H1 (cell line): ENCODE measurements at regions not wholly inside any gene's neighbourhood (a gene's known extent, or its start where the extent isn't known, plus 50 kb on each side); places are given as distances from the start of the nearest gene placed in this dataset.

ENCODE experiments used
- CTCF ChIA-PET: fragments of 300-600 bp; sonication (Branson Sonifier 250); formaldehyde crosslinking; loops from one replicate; lab custom pipeline; 2021; ENCODE audit not compliant: partially characterized antibody; lab: Charles Lee
- POLR2A ChIA-PET: fragments of 300-600 bp; sonication (Branson Sonifier 250); formaldehyde crosslinking; loops from one replicate; lab custom pipeline; 2021; ENCODE audit warnings: inconsistent platforms; ENCODE audit not compliant: partially characterized antibody; lab: Charles Lee
- DNase-seq, 2 experiments: peaks; one replicate each; pipeline versions ENCODE4 v3.0.0 to v3.0.0-alpha.2; 2010 to 2022; ENCODE audit warnings: low spot score in 2 of 2, low read depth in 1 of 2, mixed read lengths in 1 of 2
- FAIRE-seq: peaks from 2 replicates; lab custom pipeline; 2011; peaks lifted over from hg19 to GRCh38; lab: Jason Lieb, UNC
- H2AFZ ChIP-seq: 2 replicates; pipeline ENCODE4 v1.8.1; 2012; ENCODE audit warnings: low read length, inconsistent platforms
- H2AK5ac ChIP-seq: 2 replicates; pipeline ENCODE4 v1.6.1; 2013; ENCODE audit warnings: low read depth, low read length
- H2BK120ac ChIP-seq: replicated peaks from 2 replicates; pipeline ENCODE3; 2013; ENCODE audit warnings: low read depth, low read length, inconsistent platforms
- H2BK12ac ChIP-seq: 2 replicates; pipeline ENCODE4 v1.6.1; 2013; ENCODE audit warnings: low read depth, low read length
- H2BK15ac ChIP-seq: 2 replicates; pipeline ENCODE4 v1.6.1; 2013; ENCODE audit warnings: low read length
- H2BK20ac ChIP-seq: 2 replicates; pipeline ENCODE4 v1.6.1; 2013; ENCODE audit warnings: low read length
- H2BK5ac ChIP-seq: 2 replicates; pipeline ENCODE4 v1.6.1; 2013; ENCODE audit warnings: low read depth, low read length
- H3K14ac ChIP-seq: 2 replicates; pipeline ENCODE4 v1.6.1; 2013; ENCODE audit warnings: inconsistent platforms; ENCODE audit not compliant: insufficient read length
- H3K18ac ChIP-seq: 2 replicates; pipeline ENCODE4 v1.6.1; 2013; ENCODE audit warnings: low read length; ENCODE audit errors: extremely low read depth
- H3K23ac ChIP-seq: 2 replicates; pipeline ENCODE4 v1.6.1; 2013; ENCODE audit warnings: inconsistent platforms; ENCODE audit not compliant: insufficient read length
- H3K23me2 ChIP-seq: 2 replicates; pipeline ENCODE4 v1.6.1; 2013; ENCODE audit warnings: low read depth, low read length
- H3K27ac ChIP-seq: 2 replicates; pipeline ENCODE4 v1.6.1; 2011; ENCODE audit warnings: low read depth, low read length, inconsistent platforms
- H3K27me3 ChIP-seq, 4 experiments: replicated peaks in 1 of 4; 1 replicate in 1 of 4; 2 replicates in 3 of 4; pipeline versions ENCODE4 v1.6.1 to v1.8.1; 2011 to 2013; ENCODE audit warnings: low read length in 3 of 4, mild to moderate bottlenecking in 3 of 4, inconsistent platforms in 2 of 4, mixed read lengths in 2 of 4, moderate library complexity in 1 of 4; ENCODE audit not compliant: control insufficient read depth in 3 of 4, insufficient read depth in 3 of 4; ENCODE audit errors: extremely low read depth in 1 of 4
- H3K36me3 ChIP-seq, 4 experiments: 2 replicates each; pipeline versions ENCODE4 v1.6.1 to v1.8.1; 2011 to 2013; ENCODE audit warnings: mild to moderate bottlenecking in 4 of 4, low read length in 3 of 4, moderate library complexity in 2 of 4, control low read depth in 1 of 4, inconsistent platforms in 1 of 4; ENCODE audit not compliant: insufficient read depth in 4 of 4, control insufficient read depth in 2 of 4
- H3K4ac ChIP-seq: replicated peaks from 2 replicates; pipeline ENCODE3; 2013; ENCODE audit warnings: low read length, low read depth, mixed read lengths, inconsistent platforms; ENCODE audit not compliant: insufficient read length
- H3K4me1 ChIP-seq, 4 experiments: replicated peaks in 1 of 4; 1 replicate in 1 of 4; 2 replicates in 3 of 4; pipeline versions ENCODE4 v1.6.1 to v1.8.1; 2011 to 2013; ENCODE audit warnings: low read length in 3 of 4, inconsistent platforms in 2 of 4, mixed read lengths in 1 of 4; ENCODE audit not compliant: insufficient read depth in 4 of 4, control insufficient read depth in 3 of 4
- H3K4me2 ChIP-seq, 2 experiments: 2 replicates each; pipeline versions ENCODE4 v1.6.1 to v1.8.1; 2011 to 2013; ENCODE audit warnings: low read depth in 2 of 2, low read length in 2 of 2, control low read depth in 1 of 2, inconsistent platforms in 1 of 2, mild to moderate bottlenecking in 1 of 2; ENCODE audit not compliant: insufficient read depth in 1 of 2
- H3K4me3 ChIP-seq, 4 experiments: fragments of 200-600, 300-600 bp in 1 of 4; sonication (generic), shearing (Covaris generic), sonication (Bioruptor Twin) in 1 of 4; 2 replicates each; pipeline versions ENCODE4 v1.5.1 to v1.8.1; 2011 to 2016; ENCODE audit warnings: low read length in 4 of 4, low read depth in 3 of 4, control low read depth in 2 of 4, inconsistent platforms in 2 of 4, mild to moderate bottlenecking in 2 of 4, mixed read lengths in 1 of 4, moderate library complexity in 1 of 4; ENCODE audit not compliant: insufficient read depth in 2 of 4; ENCODE audit errors: extremely low read depth in 1 of 4
- H3K56ac ChIP-seq: replicated peaks from 2 replicates; pipeline ENCODE3; 2013; ENCODE audit warnings: low read depth, mild to moderate bottlenecking, mixed read lengths, low read length, inconsistent platforms; ENCODE audit not compliant: insufficient read length
- H3K79me1 ChIP-seq: 2 replicates; pipeline ENCODE4 v1.6.1; 2013; ENCODE audit warnings: low read depth, low read length, control low read depth
- H3K79me2 ChIP-seq, 2 experiments: 2 replicates each; pipeline versions ENCODE4 v1.6.1 to v1.8.1; 2012 to 2013; ENCODE audit warnings: low read length in 2 of 2, mild to moderate bottlenecking in 2 of 2, inconsistent platforms in 1 of 2; ENCODE audit not compliant: insufficient read depth in 2 of 2, control insufficient read depth in 1 of 2
- H3K9ac ChIP-seq, 4 experiments: replicated peaks in 1 of 4; 1 replicate in 1 of 4; 2 replicates in 3 of 4; pipeline versions ENCODE4 v1.6.1 to v1.8.1; 2011 to 2013; ENCODE audit warnings: low read depth in 3 of 4, low read length in 3 of 4, control low read depth in 2 of 4, mild to moderate bottlenecking in 2 of 4, moderate library complexity in 2 of 4, inconsistent platforms in 1 of 4; ENCODE audit errors: extremely low read depth in 1 of 4
- H3K9me3 ChIP-seq, 2 experiments: 2 replicates each; pipeline versions ENCODE4 v1.6.1 to v1.8.1; 2012 to 2013; ENCODE audit warnings: mild to moderate bottlenecking in 2 of 2, moderate library complexity in 2 of 2, control low read depth in 1 of 2, inconsistent platforms in 1 of 2, low read depth in 1 of 2, low read length in 1 of 2, mixed read lengths in 1 of 2; ENCODE audit not compliant: insufficient read depth in 2 of 2
- H4K20me1 ChIP-seq, 2 experiments: replicated peaks in 1 of 2; 2 replicates each; pipeline versions ENCODE3 to v1.8.1; 2011 to 2013; ENCODE audit warnings: inconsistent platforms in 2 of 2, low read length in 2 of 2, mild to moderate bottlenecking in 1 of 2; ENCODE audit not compliant: insufficient read depth in 2 of 2, control insufficient read depth in 1 of 2
- H4K5ac ChIP-seq: 2 replicates; pipeline ENCODE4 v1.6.1; 2013; ENCODE audit warnings: low read length, low read depth, mixed read lengths, inconsistent platforms; ENCODE audit not compliant: insufficient read length
- H4K8ac ChIP-seq: 2 replicates; pipeline ENCODE4 v1.8.0; 2013; ENCODE audit warnings: mild to moderate bottlenecking, moderate library complexity, low read length, inconsistent platforms; ENCODE audit not compliant: insufficient read depth; ENCODE audit errors: extremely low read depth
- H4K91ac ChIP-seq: replicated peaks from 2 replicates; pipeline ENCODE3; 2013; ENCODE audit warnings: low read length, mixed read lengths, inconsistent platforms; ENCODE audit not compliant: insufficient read length
- CHD2 ChIP-seq: IDR thresholded peaks from 2 replicates; pipeline ENCODE4 v1.6.1; 2012; ENCODE audit warnings: low read length, improper control_type of control experiment
- CREB1 ChIP-seq: IDR thresholded peaks from 2 replicates; pipeline ENCODE4 v1.6.1; 2012; ENCODE audit warnings: inconsistent platforms
- E2F6 ChIP-seq: IDR thresholded peaks from 2 replicates; pipeline ENCODE4 v1.6.1; 2012; ENCODE audit warnings: inconsistent platforms
- HDAC6 ChIP-seq: IDR thresholded peaks from one replicate; pipeline ENCODE4 v1.7.1; 2012; ENCODE audit warnings: low read depth, mild to moderate bottlenecking, inconsistent platforms, low read length, moderate library complexity
- KDM1A ChIP-seq: fragments of 200-600, 300-600 bp; sonication (generic); IDR thresholded peaks from 2 replicates; pipeline ENCODE4 v1.7.1; 2016; ENCODE audit warnings: mild to moderate bottlenecking, low read length, borderline replicate concordance
- KDM4A ChIP-seq: IDR thresholded peaks from one replicate; pipeline ENCODE4 v1.7.1; 2012; ENCODE audit warnings: low read depth, mild to moderate bottlenecking, moderate library complexity, low read length, inconsistent platforms; ENCODE audit not compliant: severe bottlenecking
- MAX ChIP-seq: IDR thresholded peaks from 2 replicates; pipeline ENCODE4 v1.6.1; 2012; ENCODE audit warnings: inconsistent platforms
- POLR2AphosphoS5 ChIP-seq: IDR thresholded peaks from 2 replicates; pipeline ENCODE4 v1.6.1; 2011; ENCODE audit warnings: low read depth, low read length
- POU5F1 ChIP-seq: IDR thresholded peaks from 2 replicates; pipeline ENCODE4 v1.6.1; 2011; ENCODE audit warnings: low read depth, mild to moderate bottlenecking, low read length, moderate library complexity
- RBBP5 ChIP-seq: IDR thresholded peaks from 2 replicates; pipeline ENCODE4 v1.7.1; 2012; ENCODE audit warnings: low read depth, mild to moderate bottlenecking, inconsistent platforms, low read length, moderate library complexity, borderline replicate concordance
- RFX5 ChIP-seq: IDR thresholded peaks from 2 replicates; pipeline ENCODE4 v1.6.1; 2011; ENCODE audit warnings: low read depth, low read length, improper control_type of control experiment, borderline replicate concordance

- Histone ChIP-seq H3K4me2 (no peak overlapping the region), H2BK120ac (no peak overlapping the region), H2BK20ac (no peak overlapping the region), H3K27me3 (no peaks in the 10 kb centered on the region), H3K4ac (no peak overlapping the region), H3K23me2 (no peaks in the 10 kb centered on the region), H3K9ac (no peak overlapping the region), H2AFZ (no peak overlapping the region), H3K79me2 (no peaks in the 10 kb centered on the region), H3K9me3 (no peaks in the 10 kb centered on the region), H3K23ac (no peak overlapping the region), H3K56ac (no peak overlapping the region), H3K14ac (no peak overlapping the region), H4K20me1 (no peaks in the 10 kb centered on the region), H2BK12ac (no peak overlapping the region), H4K5ac (no peak overlapping the region), H3K4me3 (no peak overlapping the region), H3K18ac (no peak overlapping the region), H3K36me3 (no peaks in the 10 kb centered on the region), H2BK15ac (no peak overlapping the region), H3K4me1 (no peaks in the 10 kb centered on the region), H4K8ac (no peak overlapping the region), H2AK5ac (no peak overlapping the region), H4K91ac (no peak overlapping the region), H3K27ac (no peak overlapping the region), H3K79me1 (no peaks in the 10 kb centered on the region), H2BK5ac (no peak overlapping the region)
- DNase-seq (no peak), FAIRE-seq (no peak)
- ChIA-PET CTCF (interaction anchor here (13.9 kb wide), 1 partner anchor 19 kb away, joined by 99 read pairs; no protein-coding TSS in a partner anchor), POLR2A (no interaction called here)
- TF ChIP-seq CREB1 (no peak), RBBP5 (no peak), KDM1A (no peak), MAX (no peak), CHD2 (no peak), E2F6 (no peak), RFX5 (no peak), POU5F1 (no peak), HDAC6 (no peak), POLR2AphosphoS5 (no peak), KDM4A (no peak)
Measured at GRCh38 chr3:8220291-8220690, 281.3 kb upstream of the LMCD1 start.
